ENCODE measurements at regions not wholly inside any gene's neighbourhood (a gene's known extent, or its start where the extent isn't known, plus 50 kb on each side); places are given as distances from the start of the nearest gene placed in this dataset.
"Not testable (repeated sequence)": the region's sequence is repeated elsewhere in the genome, so short reads cannot be mapped to it uniquely, and the experiment has no call there.

DNA sequence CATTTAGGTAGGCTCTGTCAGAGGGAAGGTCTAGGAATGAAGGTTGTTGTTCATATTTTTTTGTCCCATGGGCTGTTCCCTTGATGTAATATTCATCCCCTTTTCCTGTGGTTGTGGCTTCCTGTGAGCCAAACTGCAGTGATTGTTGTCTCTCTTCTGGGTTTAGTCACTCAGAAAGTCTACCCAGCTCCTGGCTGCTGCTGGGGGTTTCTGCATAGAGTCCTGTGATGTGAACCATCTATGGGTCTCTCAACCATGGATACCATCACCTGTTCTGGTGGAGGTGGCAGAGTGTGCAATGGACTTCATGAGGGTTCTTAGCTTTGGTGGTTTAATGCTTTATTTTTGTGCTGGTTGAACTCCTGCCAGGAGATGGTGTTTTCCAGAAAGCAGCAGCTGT lies 122.8 kb downstream of the ZC4H2 start:
- no peak for DNase-seq (ENCODE audit: low read depth in 2 of 2)

DNA sequence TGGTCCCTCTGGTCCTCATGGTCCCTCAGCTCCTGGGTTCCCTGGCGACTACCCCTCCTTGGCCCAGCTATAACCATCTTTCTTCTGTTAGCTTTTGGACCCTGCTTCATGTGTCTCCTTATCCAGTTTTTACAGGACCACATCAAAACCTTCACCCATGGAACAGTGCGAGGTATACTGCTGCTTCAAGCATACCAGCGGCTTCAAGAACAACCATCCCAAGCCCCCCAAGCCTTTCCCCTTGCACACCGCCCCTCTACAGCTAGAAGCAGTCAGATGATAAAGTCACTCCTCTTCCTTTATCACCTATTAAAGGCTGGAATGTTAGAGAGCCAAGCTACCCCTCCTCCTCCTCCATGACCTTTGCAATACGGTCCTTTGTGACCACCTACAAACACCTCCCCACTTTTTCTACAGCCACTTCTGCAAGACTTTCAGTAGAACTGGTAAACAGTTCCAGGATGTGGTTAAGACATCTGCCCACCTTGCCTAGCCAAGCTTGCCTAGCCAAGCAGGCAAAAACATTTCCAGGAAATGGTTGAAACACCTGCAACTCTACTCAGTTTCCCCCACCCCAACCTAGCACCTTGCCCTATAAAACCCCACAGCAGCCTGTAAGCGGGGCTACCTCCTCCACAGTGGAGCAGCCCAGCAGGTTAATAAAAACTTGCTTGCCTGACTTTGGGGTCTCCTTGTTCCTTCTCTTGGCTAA lies 125.7 kb downstream of the ZC4H2 start:
- no peak for DNase-seq (ENCODE audit: low read depth in 2 of 2)

GRCh38 chrX:64843224-64843623 lies 133.0 kb downstream of the ZC4H2 start:
- no peak for DNase-seq (ENCODE audit: low read depth in 2 of 2)

- DNase-seq (ENCODE audit: low read depth in 2 of 2) = peak in 1 of 2 donors; percentile 0
These were observed 133.8 kb downstream of the ZC4H2 start for GRCh38 chrX:64842492-64842891.

- no peak for DNase-seq (ENCODE audit: low read depth in 2 of 2)
These were observed 170.6 kb downstream of the ZC4H2 start for GRCh38 chrX:64805683-64806082.

DNA sequence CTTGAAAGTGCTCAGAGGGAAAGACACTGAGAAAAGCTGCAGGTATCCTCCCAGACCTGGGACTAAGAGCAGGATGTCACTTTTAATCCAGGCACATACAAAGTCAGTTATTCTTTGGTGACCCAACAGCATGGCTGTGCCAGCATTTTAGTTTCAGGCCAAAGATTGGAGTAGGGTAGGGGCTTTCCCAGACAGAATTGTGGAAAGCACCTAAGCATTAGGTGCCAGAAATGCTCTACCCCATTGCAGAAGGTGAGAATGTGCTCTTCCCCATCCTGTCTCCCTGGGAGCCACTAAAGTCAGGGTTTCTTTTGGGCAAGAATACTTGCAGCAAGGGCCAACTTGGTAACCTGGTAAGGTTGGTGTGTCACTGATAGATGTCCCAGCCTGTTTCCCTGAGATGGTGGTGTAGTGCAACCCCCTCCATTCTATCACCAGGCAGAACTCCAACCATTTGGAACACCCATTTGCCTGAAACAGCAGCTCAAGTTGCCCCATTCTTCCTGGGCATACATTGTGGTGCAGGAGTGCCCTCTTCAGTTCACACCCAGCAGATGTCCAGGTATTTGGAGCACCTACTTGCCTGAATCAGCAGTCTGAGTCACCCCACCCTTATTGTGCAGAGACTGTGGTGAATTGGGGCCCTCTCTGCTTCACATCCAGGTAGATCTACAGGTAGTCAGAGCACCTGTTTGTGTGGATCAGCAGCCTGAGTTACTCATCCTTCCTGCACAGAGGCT lies 183.5 kb downstream of the ZC4H2 start:
- no peak for DNase-seq (ENCODE audit: low read depth in 2 of 2)

GRCh38 chrX:64782923-64783322 lies 193.3 kb downstream of the ZC4H2 start:
- no peak for DNase-seq (ENCODE audit: low read depth in 2 of 2)

DNA sequence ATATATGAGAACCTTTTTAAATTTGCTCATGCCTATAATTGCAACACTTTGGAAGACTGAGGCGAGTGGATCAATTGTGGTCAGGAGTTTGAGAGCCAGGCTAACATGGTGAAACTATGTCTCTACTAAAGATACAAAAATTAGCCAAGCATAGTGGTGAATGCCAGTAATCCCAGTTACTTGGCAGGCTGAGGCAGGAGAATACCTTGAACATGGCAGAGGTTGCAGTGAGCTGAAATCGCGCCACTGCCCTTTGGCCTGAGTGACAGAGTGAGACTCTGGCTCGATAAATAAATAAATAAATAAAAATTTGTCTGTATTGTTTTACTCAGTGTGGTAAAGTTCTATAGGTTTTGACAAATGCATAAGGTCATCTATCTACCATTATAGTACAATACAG lies 218.2 kb downstream of the ZC4H2 start:
- DNase-seq (ENCODE audit: low read depth in 2 of 2) = no peak

GRCh38 chrX:64739792-64740378 lies 236.4 kb downstream of the ZC4H2 start:
- DNase-seq (ENCODE audit: low read depth in 2 of 2) = no peak

GRCh38 chrX:64698317-64698716 lies 277.9 kb downstream of the ZC4H2 start:
- DNase-seq (ENCODE audit: low read depth in 2 of 2) = no peak

GRCh38 chrX:64695372-64695771 lies 280.9 kb downstream of the ZC4H2 start:
- DNase-seq (ENCODE audit: low read depth in 2 of 2) = not testable (repeated sequence)

DNA sequence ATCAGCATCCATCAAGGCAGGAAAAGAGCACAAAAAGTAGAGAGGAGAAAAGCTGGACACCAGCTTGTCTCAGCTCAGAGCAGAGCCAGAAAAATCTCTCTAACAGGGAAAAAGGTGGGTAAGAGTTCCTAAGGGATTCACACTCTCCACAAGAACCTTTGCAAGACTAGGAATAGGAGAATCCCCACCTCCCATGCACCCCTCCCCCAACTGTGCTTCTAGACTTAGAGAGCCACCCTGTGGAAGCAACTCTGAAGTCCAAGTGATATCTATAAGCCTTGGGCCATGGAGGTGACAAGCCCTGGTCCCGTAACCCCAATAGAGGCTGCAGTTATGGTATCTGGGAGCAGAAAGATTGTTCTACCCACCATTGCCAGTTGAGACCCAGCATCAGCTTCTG lies 267.6 kb upstream of the MTMR8 start:
- no peak for DNase-seq (ENCODE audit: low read depth in 2 of 2)

DNA sequence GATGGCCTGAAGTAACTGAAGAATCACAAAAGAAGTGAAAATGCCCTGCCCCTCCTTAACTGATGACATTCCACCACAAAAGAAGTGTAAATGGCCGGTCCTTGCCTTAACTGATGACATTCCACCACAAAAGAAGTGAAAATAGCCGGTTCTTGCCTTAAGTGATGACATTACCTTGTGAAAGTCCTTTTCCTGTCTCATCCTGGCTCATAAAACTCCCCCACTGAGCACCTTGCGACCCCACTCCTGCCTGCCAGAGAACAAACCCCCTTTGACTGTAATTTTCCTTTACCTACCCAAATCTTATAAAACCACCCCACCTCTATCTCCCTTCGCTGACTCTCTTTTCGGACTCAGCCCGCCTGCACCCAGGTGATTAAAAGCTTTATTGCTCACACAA lies 262.0 kb upstream of the MTMR8 start:
- DNase-seq (ENCODE audit: low read depth in 2 of 2) = not testable (repeated sequence)

- DNase-seq (ENCODE audit: low read depth in 2 of 2) = no peak
These were observed 247.2 kb upstream of the MTMR8 start for GRCh38 chrX:64642482-64642881.
